HepG2 (cell line): ENCODE measurements at regions not wholly inside any gene's neighbourhood (a gene's known extent, or its start where the extent isn't known, plus 50 kb on each side); places are given as distances from the start of the nearest gene placed in this dataset.

Source experiments
- ATAC-seq: fragments of 200-7000 bp; cut with Tn5 transposase; 3 replicates; pipeline ENCODE4 v1.9.1; 2020; ENCODE audit warnings: mild to moderate bottlenecking, moderate library complexity
- BruUV-seq: library from RNA; stranded (reverse); fragments of 400-500 nt; replicated peaks from 2 replicates; lab custom pipeline; 2021; lab: Mats Ljungman, UMichigan
- CTCF ChIA-PET: fragments of 300-600 bp; formaldehyde crosslinking; extraction: SDS; loops from one replicate; lab custom pipeline; 2021; ENCODE audit warnings: low total read pairs, inconsistent platforms, low intra/inter-chr PET ratio; lab: Yijun Ruan, JAX
- POLR2A ChIA-PET: fragments of 350-600 bp; sonication (Branson Sonifier 250); formaldehyde crosslinking; loops from one replicate; lab custom pipeline; 2020; ENCODE audit warnings: antibody characterized with exemption, inconsistent platforms; lab: Yijun Ruan, JAX
- DNase-seq: peaks from one replicate; pipeline ENCODE4 v3.0.0-alpha.2; 2015; ENCODE audit warnings: low spot score
- FAIRE-seq: peaks from 3 replicates; lab custom pipeline; 2011; peaks lifted over from hg19 to GRCh38; lab: Jason Lieb, UNC
- H2AFZ ChIP-seq: one replicate; pipeline ENCODE4 v1.6.1; 2011; ENCODE audit warnings: low read length, inconsistent platforms
- H3K27ac ChIP-seq: fragments of 300-600 bp; 3 replicates; pipeline ENCODE4 v1.8.0; 2011; ENCODE audit warnings: mixed run types, mild to moderate bottlenecking, mixed read lengths, low read length, inconsistent platforms; ENCODE audit not compliant: insufficient read depth; ENCODE audit errors: extremely low read length
- H3K27me3 ChIP-seq, 2 experiments: fragments of 200-600 bp in 1 of 2; 2 replicates in 1 of 2; 3 replicates in 1 of 2; pipeline versions ENCODE4 v1.6.0 to v1.8.0; 2011; ENCODE audit warnings: low read length in 2 of 2, mild to moderate bottlenecking in 2 of 2, moderate library complexity in 2 of 2, inconsistent platforms in 1 of 2; ENCODE audit not compliant: insufficient read depth in 2 of 2, control insufficient read depth in 1 of 2
- H3K36me3 ChIP-seq, 2 experiments: fragments of 200-600 bp in 1 of 2; replicated peaks in 1 of 2; 2 replicates in 1 of 2; 3 replicates in 1 of 2; pipeline versions ENCODE4 v1.5.1 to v1.8.0; 2011; ENCODE audit warnings: low read length in 2 of 2, inconsistent platforms in 1 of 2; ENCODE audit not compliant: insufficient read depth in 2 of 2, control insufficient read depth in 1 of 2
- H3K4me1 ChIP-seq: 2 replicates; pipeline ENCODE4 v1.5.1; 2012; ENCODE audit warnings: low read length, inconsistent platforms; ENCODE audit not compliant: insufficient read depth
- H3K4me2 ChIP-seq: 2 replicates; pipeline ENCODE4 v1.6.0; 2011; ENCODE audit warnings: low read depth, low read length, inconsistent platforms
- H3K4me3 ChIP-seq, 3 experiments: fragments of 200-600 bp in 1 of 3; sonication (generic), shearing (Covaris generic) in 1 of 3; replicated peaks in 1 of 3; 2 replicates each; pipeline ENCODE4 v1.5.1; 2011 to 2016; ENCODE audit warnings: low read length in 3 of 3, inconsistent platforms in 2 of 3, low read depth in 2 of 3, mild to moderate bottlenecking in 2 of 3, control low read depth in 1 of 3, mixed read lengths in 1 of 3; ENCODE audit not compliant: insufficient read depth in 1 of 3
- H3K79me2 ChIP-seq: one replicate; pipeline ENCODE4 v1.6.1; 2011; ENCODE audit warnings: low read length, inconsistent platforms; ENCODE audit not compliant: insufficient read depth
- H3K9ac ChIP-seq: 2 replicates; pipeline ENCODE4 v1.6.0; 2011; ENCODE audit warnings: mild to moderate bottlenecking, low read depth, low read length, inconsistent platforms; ENCODE audit not compliant: insufficient read depth
- H3K9me3 ChIP-seq: 2 replicates; pipeline ENCODE4 v1.5.1; 2012; ENCODE audit warnings: mild to moderate bottlenecking, low read length
- H4K20me1 ChIP-seq: 2 replicates; pipeline ENCODE4 v1.6.0; 2011; ENCODE audit warnings: inconsistent platforms, mild to moderate bottlenecking, low read length, moderate library complexity; ENCODE audit not compliant: insufficient read depth
- FOXM1 ChIP-seq: sonication (generic); formaldehyde crosslinking; IDR thresholded peaks from 2 replicates; pipeline ENCODE4 v1.5.0; 2020; ENCODE audit warnings: missing genetic modification reagents
- FUBP1 ChIP-seq: sonication (generic); formaldehyde crosslinking; IDR thresholded peaks from 2 replicates; pipeline ENCODE4 v1.5.1; 2020; ENCODE audit warnings: missing genetic modification reagents, mild to moderate bottlenecking, borderline replicate concordance
- MAFK ChIP-seq, 2 experiments: IDR thresholded peaks in 1 of 2; conservative IDR thresholded peaks in 1 of 2; 2 replicates each; pipeline ENCODE4 v1.6.1; 2011; ENCODE audit warnings: improper control_type of control experiment in 2 of 2, low read length in 2 of 2
- MXI1 ChIP-seq: IDR thresholded peaks from 3 replicates; pipeline ENCODE4 v1.6.1; 2012; ENCODE audit warnings: low read depth, low read length, inconsistent platforms, borderline replicate concordance
- MYC ChIP-seq: sonication (generic); formaldehyde crosslinking; IDR thresholded peaks from 2 replicates; pipeline ENCODE4 v1.9.0; 2021; ENCODE audit warnings: missing genetic modification reagents, borderline replicate concordance
- SIX1 ChIP-seq: sonication (generic); formaldehyde crosslinking; IDR thresholded peaks from 2 replicates; pipeline ENCODE4 v1.4.0; 2020; ENCODE audit warnings: missing genetic modification reagents, borderline replicate concordance
- SOX6 ChIP-seq, 2 experiments: fragments of 450-650 bp in 1 of 2; sonication (generic) in 1 of 2; formaldehyde crosslinking in 1 of 2; IDR thresholded peaks; 2 replicates each; pipeline versions ENCODE4 v1.4.0 to v1.6.1; 2017 to 2020; ENCODE audit warnings: antibody characterized with exemption in 1 of 2, mild to moderate bottlenecking in 1 of 2, missing genetic modification reagents in 1 of 2
- TGIF2 ChIP-seq: IDR thresholded peaks from 2 replicates; pipeline ENCODE4 v1.6.1; 2016; ENCODE audit warnings: control low read depth, missing compliant biosample characterization
- ZBTB49 ChIP-seq: sonication (generic); formaldehyde crosslinking; IDR thresholded peaks from 2 replicates; pipeline ENCODE4 v1.4.0; 2020; ENCODE audit warnings: missing genetic modification reagents, borderline replicate concordance
- ZBTB7B ChIP-seq: sonication (generic); formaldehyde crosslinking; IDR thresholded peaks from 2 replicates; pipeline ENCODE4 v1.4.0; 2020; ENCODE audit warnings: missing genetic modification reagents
- ZNF574 ChIP-seq: sonication (generic); formaldehyde crosslinking; IDR thresholded peaks from 2 replicates; pipeline ENCODE4 v1.4.0; 2020; ENCODE audit warnings: missing genetic modification reagents
- ZNF770 ChIP-seq: sonication (generic); formaldehyde crosslinking; IDR thresholded peaks from 2 replicates; pipeline ENCODE4 v1.5.0; 2020; ENCODE audit warnings: mild to moderate bottlenecking, missing genetic modification reagents
- ZNF841 ChIP-seq: sonication (generic); formaldehyde crosslinking; IDR thresholded peaks from 2 replicates; pipeline ENCODE4 v1.8.1; 2023; ENCODE audit warnings: missing genetic modification reagents, borderline replicate concordance
- WGBS: methylation state at CpG from one replicate; pipeline ENCODE4 v1.1.6; 2017; ENCODE audit warnings: low lambda C conversion rate; 5-methylcytosine and 5-hydroxymethylcytosine counted together
- in situ Hi-C: cut with HindIII; loops from 2 replicates; pipeline ENCODE4 v1.10.0; 2017; ENCODE audit warnings: low pct_unique_long_range_greater_than_20kb; ENCODE audit not compliant: extremely low pct_ligation_motif_present
- intact Hi-C: fragments of 100-400 bp; cut with micrococcal nuclease; formaldehyde crosslinking; loops from one replicate; pipeline ENCODE4 v1.10.0; 2022; ENCODE audit not compliant: unreplicated experiment

- TF ChIP-seq ZNF770 (CRISPR knock-in tag): no peak
- no peak for TF ChIP-seq ZBTB7B
- no peak for TF ChIP-seq ZNF841 (CRISPR knock-in tag)
- TF ChIP-seq MYC (CRISPR knock-in tag): no peak
- no peak for TF ChIP-seq FUBP1 (CRISPR knock-in tag)
- no peak for TF ChIP-seq MXI1
These were observed 103.3 kb upstream of the RASA1 start (continued) for GRCh38 chr5:87164409-87164808.

- no peaks in the 10 kb centered on the region; a peak in 1 of 5 replicates for H3K27me3 ChIP-seq
- in situ Hi-C loops (no loop called here), intact Hi-C loops (no loop called here)
- no peak for DNase-seq
- H3K36me3 ChIP-seq: no peaks in the 10 kb centered on the region
- ChIA-PET POLR2A (no interaction called here), CTCF (no interaction called here)
- H2AFZ ChIP-seq: no peak overlapping the region
- H3K9ac ChIP-seq: no peak overlapping the region
- 5% methylated on average over 8 of the region's 8 CpGs for WGBS
- no peaks in the 10 kb centered on the region for H3K9me3 ChIP-seq
- no peak overlapping the region for H3K4me3 ChIP-seq
- no peak; the same call in 2 of the 3 replicates for ATAC-seq
- H3K4me2 ChIP-seq: no peak overlapping the region
- no peaks in the 10 kb centered on the region for H4K20me1 ChIP-seq
- no peaks in the 10 kb centered on the region for H3K79me2 ChIP-seq
- no peak for FAIRE-seq
- H3K4me1 ChIP-seq: no peaks in the 10 kb centered on the region
- BruUV-seq: no TSS peak
- no peak overlapping the region for H3K27ac ChIP-seq
- TF ChIP-seq MAFK (conservative IDR thresholded peaks at IDR 0.05 in 1 of 2, IDR thresholded peaks at IDR 0.05 in 1 of 2; ENCODE audit: low read length in 2 of 2) (0 out of 4 replicates have a peak, but pooled peaks of 1 of the 2 experiments have one; percentile 6), TGIF2 (no peak), FOXM1 (CRISPR knock-in tag) (no peak), SIX1 (CRISPR knock-in tag) (peak; percentile 43; the same call in 1 of the 2 replicates), SOX6 (IDR thresholded peaks at IDR 0.05) (no peak), SOX6 (CRISPR knock-in tag; IDR thresholded peaks at IDR 0.05) (0 out of 2 replicates have a peak, but pooled peaks have one; percentile 12), ZBTB49 (CRISPR knock-in tag) (no peak), ZNF574 (CRISPR knock-in tag) (no peak)
These were observed 98.2 kb upstream of the RASA1 start for GRCh38 chr5:87169300-87169991.
